C4-2B (cell line): ENCODE measurements at regions not wholly inside any gene's neighbourhood (a gene's known extent, or its start where the extent isn't known, plus 50 kb on each side); places are given as distances from the start of the nearest gene placed in this dataset.

Experiments
- ZFX ChIP-seq: fragments of 450-650 bp; IDR thresholded peaks from 2 replicates; pipeline ENCODE4 v1.6.1; 2017
- TF ChIP-seq, protein P1 (sequence below): fragments of 450-650 bp; conservative IDR thresholded peaks from 2 replicates; pipeline ENCODE4 v1.5.1; 2017; ENCODE audit warnings: mild to moderate bottlenecking

DNA sequence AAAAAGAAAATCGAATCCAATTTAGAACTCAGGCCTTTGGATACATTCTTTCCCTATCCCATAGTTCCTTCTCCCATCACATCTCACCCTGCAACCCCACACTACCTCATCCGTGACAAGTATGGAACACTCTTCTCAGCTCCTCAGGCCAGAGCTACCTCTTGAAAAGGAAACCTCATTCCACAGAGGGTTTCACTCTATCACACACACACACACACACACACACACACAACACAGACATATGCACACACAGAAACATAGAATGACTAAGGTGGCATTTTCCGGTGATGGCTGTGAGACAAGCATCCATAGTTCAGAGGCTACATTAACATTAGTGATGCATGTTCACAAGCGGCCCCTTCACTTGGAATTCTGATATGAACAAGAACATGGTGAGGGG lies 122.0 kb upstream of the HES1 start:
- TF ChIP-seq, protein P1, sequence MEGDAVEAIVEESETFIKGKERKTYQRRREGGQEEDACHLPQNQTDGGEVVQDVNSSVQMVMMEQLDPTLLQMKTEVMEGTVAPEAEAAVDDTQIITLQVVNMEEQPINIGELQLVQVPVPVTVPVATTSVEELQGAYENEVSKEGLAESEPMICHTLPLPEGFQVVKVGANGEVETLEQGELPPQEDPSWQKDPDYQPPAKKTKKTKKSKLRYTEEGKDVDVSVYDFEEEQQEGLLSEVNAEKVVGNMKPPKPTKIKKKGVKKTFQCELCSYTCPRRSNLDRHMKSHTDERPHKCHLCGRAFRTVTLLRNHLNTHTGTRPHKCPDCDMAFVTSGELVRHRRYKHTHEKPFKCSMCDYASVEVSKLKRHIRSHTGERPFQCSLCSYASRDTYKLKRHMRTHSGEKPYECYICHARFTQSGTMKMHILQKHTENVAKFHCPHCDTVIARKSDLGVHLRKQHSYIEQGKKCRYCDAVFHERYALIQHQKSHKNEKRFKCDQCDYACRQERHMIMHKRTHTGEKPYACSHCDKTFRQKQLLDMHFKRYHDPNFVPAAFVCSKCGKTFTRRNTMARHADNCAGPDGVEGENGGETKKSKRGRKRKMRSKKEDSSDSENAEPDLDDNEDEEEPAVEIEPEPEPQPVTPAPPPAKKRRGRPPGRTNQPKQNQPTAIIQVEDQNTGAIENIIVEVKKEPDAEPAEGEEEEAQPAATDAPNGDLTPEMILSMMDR: no peak
- no peak for TF ChIP-seq ZFX
